ENCODE measurements at regions not wholly inside any gene's neighbourhood (a gene's known extent, or its start where the extent isn't known, plus 50 kb on each side); places are given as distances from the start of the nearest gene placed in this dataset.

DNA sequence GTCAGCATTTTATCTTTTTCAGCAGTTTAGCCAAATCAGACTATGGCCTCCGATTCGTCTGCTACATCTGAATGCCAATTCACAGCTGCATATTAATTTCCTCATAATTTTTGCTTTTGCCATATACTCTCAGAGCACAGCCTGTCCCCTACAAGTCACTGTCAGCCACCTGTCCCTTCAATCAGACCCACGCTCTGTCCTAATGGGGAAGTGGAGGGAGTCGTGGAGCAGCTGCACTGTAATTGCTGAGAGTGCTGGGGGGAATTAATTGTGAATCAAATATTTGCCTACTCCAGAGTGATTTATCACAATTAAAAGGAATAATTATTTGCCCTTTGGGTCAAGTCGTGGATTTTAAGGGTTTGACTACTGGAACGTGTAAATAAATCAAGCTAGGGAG lies 75.5 kb downstream of the EBLN2 start:
- Histone ChIP-seq H2BK5ac (ENCODE audit: insufficient read length, low read length) (no peak overlapping the region), H2AFZ (ENCODE audit: low read length) (no peak overlapping the region), H4K91ac (ENCODE audit: insufficient read length, low read depth, low read length) (no peak overlapping the region), H4K8ac (replicated peaks; ENCODE audit: insufficient read length, low read depth, low read length) (no peak overlapping the region), H2BK15ac (ENCODE audit: low read depth, low read length) (no peak overlapping the region), H3K4me1 (ENCODE audit: insufficient read depth, low read length) (no peaks in the 10 kb centered on the region), H3K27ac (ENCODE audit: insufficient read length, low read depth, low read length) (no peak overlapping the region), H3K27me3 (ENCODE audit: insufficient read depth, low read length) (no peaks in the 10 kb centered on the region), H3K4me2 (ENCODE audit: insufficient read depth, insufficient read length, low read length) (no peak overlapping the region), H2BK12ac (ENCODE audit: insufficient read length, low read depth, low read length) (no peak overlapping the region), H3K79me1 (ENCODE audit: insufficient read depth, low read depth, low read length, poor library complexity, severe bottlenecking) (no peaks in the 10 kb centered on the region), H2BK20ac (ENCODE audit: low read depth, low read length, poor library complexity, severe bottlenecking) (no peak overlapping the region), H4K20me1 (ENCODE audit: control insufficient read depth, insufficient read depth, insufficient read length) (no peaks in the 10 kb centered on the region), H2BK120ac (ENCODE audit: low read depth, low read length, poor library complexity, severe bottlenecking) (no peak overlapping the region), H3K18ac (ENCODE audit: insufficient read length, low read depth, low read length) (no peak overlapping the region), H3K9me3 (ENCODE audit: control insufficient read depth, low read depth, low read length) (no peaks in the 10 kb centered on the region), H4K5ac (ENCODE audit: insufficient read length, low read depth, low read length) (no peak overlapping the region), H3K56ac (ENCODE audit: insufficient read length, low read depth, low read length) (no peak overlapping the region), H3K9ac (ENCODE audit: extremely low read depth, insufficient read length, low read length) (no peak overlapping the region), H3K4ac (ENCODE audit: low read depth, low read length) (no peak overlapping the region), H2AK5ac (ENCODE audit: insufficient read length, low read length) (no peak overlapping the region), H3K23ac (ENCODE audit: insufficient read length, low read depth, low read length) (no peak overlapping the region), H3K14ac (ENCODE audit: insufficient read depth, low read length) (no peak overlapping the region), H3K23me2 (ENCODE audit: insufficient read length, low read depth, low read length, poor library complexity, severe bottlenecking) (no peaks in the 10 kb centered on the region), H3K79me2 (ENCODE audit: insufficient read depth, low read length) (no peaks in the 10 kb centered on the region), H3T11ph (ENCODE audit: low read length) (no peak overlapping the region)
- Mint-ChIP-seq H3K27ac (no peak overlapping the region), H3K4me3 (no peak overlapping the region), H3K9me3 (no peaks in the 10 kb centered on the region), H3K27me3 (ENCODE audit: low read depth) (peaks cover 1% of the 10 kb centered on the region), H3K36me3 (ENCODE audit: insufficient read depth in 1 of 3, low read depth in 3 of 3) (no peaks in the 10 kb centered on the region), H3K4me1 (peaks cover 0 to 3% of the 10 kb centered on the region in 2 experiments; a peak in 2 of 4 replicates)
- no CpG with 5 or more reads among the region's 6 CpGs for WGBS (ENCODE audit: extremely low coverage, insufficient read length, low lambda C conversion rate)
- TF ChIP-seq, protein P1, sequence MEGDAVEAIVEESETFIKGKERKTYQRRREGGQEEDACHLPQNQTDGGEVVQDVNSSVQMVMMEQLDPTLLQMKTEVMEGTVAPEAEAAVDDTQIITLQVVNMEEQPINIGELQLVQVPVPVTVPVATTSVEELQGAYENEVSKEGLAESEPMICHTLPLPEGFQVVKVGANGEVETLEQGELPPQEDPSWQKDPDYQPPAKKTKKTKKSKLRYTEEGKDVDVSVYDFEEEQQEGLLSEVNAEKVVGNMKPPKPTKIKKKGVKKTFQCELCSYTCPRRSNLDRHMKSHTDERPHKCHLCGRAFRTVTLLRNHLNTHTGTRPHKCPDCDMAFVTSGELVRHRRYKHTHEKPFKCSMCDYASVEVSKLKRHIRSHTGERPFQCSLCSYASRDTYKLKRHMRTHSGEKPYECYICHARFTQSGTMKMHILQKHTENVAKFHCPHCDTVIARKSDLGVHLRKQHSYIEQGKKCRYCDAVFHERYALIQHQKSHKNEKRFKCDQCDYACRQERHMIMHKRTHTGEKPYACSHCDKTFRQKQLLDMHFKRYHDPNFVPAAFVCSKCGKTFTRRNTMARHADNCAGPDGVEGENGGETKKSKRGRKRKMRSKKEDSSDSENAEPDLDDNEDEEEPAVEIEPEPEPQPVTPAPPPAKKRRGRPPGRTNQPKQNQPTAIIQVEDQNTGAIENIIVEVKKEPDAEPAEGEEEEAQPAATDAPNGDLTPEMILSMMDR (conservative IDR thresholded peaks at IDR 0.05) = no peak
- no peak for DNase-seq
